Skeletal muscle satellite cell (primary cell): ENCODE measurements at regions not wholly inside any gene's neighbourhood (a gene's known extent, or its start where the extent isn't known, plus 50 kb on each side); places are given as distances from the start of the nearest gene placed in this dataset.

Source experiments
- H3K27me3 ChIP-seq: 2 replicates; pipeline ENCODE4 v1.7.0; 2013; ENCODE audit warnings: low read length; ENCODE audit not compliant: control insufficient read depth, insufficient read depth
- H3K36me3 ChIP-seq: 2 replicates; pipeline ENCODE4 v1.7.0; 2013; ENCODE audit warnings: mild to moderate bottlenecking, control low read depth, low read length; ENCODE audit not compliant: insufficient read depth
- H3K4me1 ChIP-seq: 2 replicates; pipeline ENCODE4 v1.7.0; 2013; ENCODE audit warnings: low read length; ENCODE audit not compliant: control insufficient read depth, insufficient read depth
- H3K4me2 ChIP-seq: 2 replicates; pipeline ENCODE4 v1.7.0; 2013; ENCODE audit warnings: mild to moderate bottlenecking, low read length
- H3K4me3 ChIP-seq: 2 replicates; pipeline ENCODE4 v1.7.0; 2013; ENCODE audit warnings: low read length
- H3K9ac ChIP-seq: 2 replicates; pipeline ENCODE4 v1.7.0; 2013; ENCODE audit warnings: mild to moderate bottlenecking, low read depth, low read length, moderate library complexity
- H3K9me3 ChIP-seq: replicated peaks from 2 replicates; pipeline ENCODE4 v1.7.0; 2013; ENCODE audit warnings: mild to moderate bottlenecking, control low read depth, low read length

DNA sequence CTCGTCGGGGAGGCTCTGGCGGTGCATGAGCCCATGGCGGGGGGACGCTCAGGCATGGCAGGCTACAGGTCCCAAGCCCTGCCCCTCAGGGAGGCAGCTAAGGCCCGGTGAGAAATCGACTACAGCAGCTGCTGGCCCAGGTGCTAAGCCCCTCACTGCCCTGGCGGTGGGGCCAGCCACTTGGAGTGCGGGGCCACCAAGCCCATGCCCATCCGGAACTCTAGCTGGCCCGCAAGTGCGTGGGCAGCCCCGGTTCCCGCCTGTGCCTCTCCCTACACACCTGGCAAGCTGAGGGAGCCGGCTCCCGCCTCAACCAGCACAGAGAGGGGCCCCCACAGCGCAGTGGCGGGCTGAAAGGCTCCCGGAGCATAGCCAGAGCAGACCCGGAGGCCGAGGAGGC lies 1896.9 kb upstream of the CDH6 start:
- Histone ChIP-seq H3K4me3 (no peak overlapping the region), H3K9me3 (peaks cover 3% of the 10 kb centered on the region), H3K36me3 (no peaks in the 10 kb centered on the region), H3K4me1 (no peaks in the 10 kb centered on the region), H3K27me3 (no peaks in the 10 kb centered on the region), H3K4me2 (no peak overlapping the region), H3K9ac (no peak overlapping the region)

DNA sequence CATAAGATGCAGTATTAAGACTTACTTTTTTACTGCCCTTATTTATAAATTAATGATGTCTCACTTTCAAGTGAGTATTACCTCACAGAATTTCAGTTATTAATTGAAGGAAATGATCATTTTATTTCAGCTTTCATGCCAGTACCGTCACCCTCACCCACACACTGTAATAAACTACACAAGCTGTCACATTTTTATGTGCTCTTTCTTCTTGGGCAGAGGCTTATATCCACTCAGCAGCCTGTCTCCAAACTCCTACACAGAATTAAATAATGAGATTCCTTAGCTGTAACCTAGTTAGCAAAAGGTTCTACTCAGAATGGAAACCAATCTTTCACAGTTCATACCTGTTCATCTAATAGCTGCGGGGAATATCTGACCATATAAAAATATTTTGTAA lies 1915.8 kb upstream of the CDH6 start:
- Histone ChIP-seq H3K36me3 (no peaks in the 10 kb centered on the region), H3K9ac (no peak overlapping the region), H3K4me2 (no peak overlapping the region), H3K27me3 (no peaks in the 10 kb centered on the region), H3K4me1 (no peaks in the 10 kb centered on the region), H3K9me3 (no peaks in the 10 kb centered on the region), H3K4me3 (no peak overlapping the region)

DNA sequence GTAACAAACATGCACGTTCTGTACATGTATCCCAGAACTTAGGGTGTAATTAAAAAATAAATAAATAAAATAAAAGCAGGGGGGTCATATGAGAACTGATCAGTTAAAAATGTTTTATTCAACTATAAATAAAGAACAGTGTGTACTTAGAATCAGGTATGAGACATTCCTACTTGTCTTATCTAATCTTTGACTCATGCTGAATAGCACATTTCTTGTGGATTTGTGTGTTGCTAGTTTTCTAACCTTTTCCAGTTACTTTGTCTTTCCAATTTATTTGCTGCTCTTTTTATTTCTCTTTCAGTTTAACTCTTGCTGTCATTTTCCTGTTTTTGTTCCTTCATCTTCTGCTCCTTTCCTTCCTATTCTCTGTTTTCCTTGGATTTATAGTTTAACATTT lies 1917.1 kb upstream of the CDH6 start:
- no peak overlapping the region for H3K4me3 ChIP-seq
- H3K27me3 ChIP-seq = no peaks in the 10 kb centered on the region
- no peak overlapping the region for H3K9ac ChIP-seq
- no peak overlapping the region for H3K4me2 ChIP-seq
- no peaks in the 10 kb centered on the region for H3K9me3 ChIP-seq
- no peaks in the 10 kb centered on the region for H3K36me3 ChIP-seq
- no peaks in the 10 kb centered on the region for H3K4me1 ChIP-seq

DNA sequence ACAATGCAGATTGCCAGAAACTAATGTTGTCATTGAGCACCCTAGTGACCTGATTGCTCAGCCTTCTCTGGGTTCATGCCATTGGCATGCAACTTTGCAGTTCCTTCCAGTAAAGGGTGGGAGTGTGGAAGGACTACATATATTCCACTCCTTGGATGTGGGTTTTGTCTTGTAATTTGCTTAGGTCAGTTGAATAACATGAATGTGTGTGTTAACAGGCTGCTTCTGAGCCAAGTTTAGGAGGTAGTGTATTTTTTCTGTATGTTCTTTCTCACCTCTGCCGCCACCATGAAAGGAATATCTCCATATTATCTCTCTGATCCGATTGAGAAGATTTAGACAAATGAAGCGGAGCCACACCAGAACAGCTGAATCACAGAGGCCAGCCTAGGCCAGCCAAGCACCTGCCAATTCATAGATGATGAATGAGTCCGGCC lies 1929.6 kb upstream of the CDH6 start:
- Histone ChIP-seq H3K4me3 (no peak overlapping the region), H3K9me3 (no peaks in the 10 kb centered on the region), H3K36me3 (no peaks in the 10 kb centered on the region), H3K4me2 (no peak overlapping the region), H3K27me3 (no peaks in the 10 kb centered on the region), H3K4me1 (no peaks in the 10 kb centered on the region), H3K9ac (no peak overlapping the region)

DNA sequence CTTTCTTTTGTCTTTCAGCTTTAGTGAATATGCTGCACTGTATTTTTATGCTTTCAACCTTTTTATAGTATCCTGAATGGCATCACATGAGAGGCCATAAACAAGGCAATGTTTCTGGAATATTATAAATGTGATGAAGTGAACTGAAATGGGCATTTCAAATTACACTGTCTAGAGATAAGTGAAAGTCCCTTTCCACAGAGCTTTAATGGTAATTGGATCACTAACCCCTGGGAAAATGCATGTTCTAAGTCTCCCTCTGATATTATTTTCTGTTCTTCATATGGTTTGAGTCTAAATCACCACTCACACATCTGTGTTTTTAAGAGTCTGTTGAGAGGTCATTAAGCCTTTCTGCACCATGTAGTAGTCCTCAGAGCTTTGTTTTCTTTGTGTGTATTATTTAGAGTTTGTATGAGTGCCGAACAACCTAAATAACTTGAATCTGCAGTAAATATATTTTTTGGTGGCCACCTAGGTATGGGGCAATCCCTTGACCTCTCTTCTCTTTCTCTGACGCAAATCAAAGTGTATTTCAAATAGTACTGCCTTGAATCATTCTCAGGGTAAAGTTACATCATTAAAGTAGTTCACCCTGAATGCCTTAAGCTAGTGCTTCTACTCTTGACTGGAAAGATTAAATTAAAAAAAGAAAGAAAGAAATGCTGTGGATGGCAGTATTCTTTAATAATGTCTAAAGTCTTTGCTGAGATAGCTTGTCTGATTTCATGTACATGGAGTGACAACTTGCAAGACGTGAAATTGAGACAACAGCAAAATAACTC lies 1931.0 kb upstream of the CDH6 start:
- no peak overlapping the region for H3K4me2 ChIP-seq

DNA sequence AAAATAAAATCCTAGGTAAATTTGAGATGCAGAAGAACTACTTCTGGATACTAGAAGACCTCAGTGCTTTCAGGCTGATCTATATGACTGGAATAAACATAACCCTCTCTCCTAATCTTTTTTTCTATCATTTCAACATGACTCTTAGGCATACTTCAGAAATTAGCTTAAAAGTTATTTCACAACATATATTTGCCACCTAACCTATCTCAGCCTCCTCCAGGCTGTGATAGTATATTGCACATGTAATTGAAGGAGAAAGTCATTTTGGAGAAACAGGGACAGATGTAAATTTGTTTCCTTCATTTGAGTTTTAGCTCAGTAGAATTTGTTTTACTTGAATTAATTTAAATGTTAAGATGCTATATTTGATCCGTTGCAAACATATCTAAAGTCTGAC lies 1932.3 kb upstream of the CDH6 start:
- H3K4me1 ChIP-seq = no peaks in the 10 kb centered on the region
- H3K4me3 ChIP-seq = no peak overlapping the region
- no peaks in the 10 kb centered on the region for H3K27me3 ChIP-seq
- H3K9ac ChIP-seq = no peak overlapping the region
- no peaks in the 10 kb centered on the region for H3K9me3 ChIP-seq
- no peaks in the 10 kb centered on the region for H3K36me3 ChIP-seq
- H3K4me2 ChIP-seq = no peak overlapping the region

More for the DNA sequence above, 1931.0 kb upstream of the CDH6 start:
- no peaks in the 10 kb centered on the region for H3K36me3 ChIP-seq
- H3K9ac ChIP-seq = no peak overlapping the region
- no peaks in the 10 kb centered on the region for H3K27me3 ChIP-seq
- no peaks in the 10 kb centered on the region for H3K4me1 ChIP-seq
- H3K4me3 ChIP-seq = no peak overlapping the region
- no peaks in the 10 kb centered on the region for H3K9me3 ChIP-seq

DNA sequence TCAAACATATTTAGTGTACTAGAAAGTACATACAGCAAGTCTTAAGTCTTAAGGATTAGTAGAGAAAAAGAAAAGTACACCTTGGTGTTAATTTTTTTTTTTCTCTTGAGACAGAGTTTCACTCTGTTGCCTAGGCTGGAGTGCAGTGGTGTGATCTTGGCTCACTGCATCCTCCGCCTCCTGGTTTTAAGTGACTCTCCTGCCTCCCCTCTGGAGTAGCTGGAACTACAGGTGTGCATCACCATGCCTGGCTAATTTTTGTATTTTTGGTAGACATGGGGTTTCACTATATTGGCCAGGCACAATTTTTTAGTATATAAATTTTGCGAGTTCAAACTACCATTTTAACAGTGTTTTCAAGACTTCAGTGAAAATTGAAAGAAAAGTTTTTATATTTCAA lies 1941.1 kb upstream of the CDH6 start:
- Histone ChIP-seq H3K9me3 (no peaks in the 10 kb centered on the region), H3K4me1 (no peaks in the 10 kb centered on the region), H3K4me3 (no peak overlapping the region), H3K27me3 (no peaks in the 10 kb centered on the region), H3K4me2 (no peak overlapping the region), H3K36me3 (no peaks in the 10 kb centered on the region), H3K9ac (no peak overlapping the region)

DNA sequence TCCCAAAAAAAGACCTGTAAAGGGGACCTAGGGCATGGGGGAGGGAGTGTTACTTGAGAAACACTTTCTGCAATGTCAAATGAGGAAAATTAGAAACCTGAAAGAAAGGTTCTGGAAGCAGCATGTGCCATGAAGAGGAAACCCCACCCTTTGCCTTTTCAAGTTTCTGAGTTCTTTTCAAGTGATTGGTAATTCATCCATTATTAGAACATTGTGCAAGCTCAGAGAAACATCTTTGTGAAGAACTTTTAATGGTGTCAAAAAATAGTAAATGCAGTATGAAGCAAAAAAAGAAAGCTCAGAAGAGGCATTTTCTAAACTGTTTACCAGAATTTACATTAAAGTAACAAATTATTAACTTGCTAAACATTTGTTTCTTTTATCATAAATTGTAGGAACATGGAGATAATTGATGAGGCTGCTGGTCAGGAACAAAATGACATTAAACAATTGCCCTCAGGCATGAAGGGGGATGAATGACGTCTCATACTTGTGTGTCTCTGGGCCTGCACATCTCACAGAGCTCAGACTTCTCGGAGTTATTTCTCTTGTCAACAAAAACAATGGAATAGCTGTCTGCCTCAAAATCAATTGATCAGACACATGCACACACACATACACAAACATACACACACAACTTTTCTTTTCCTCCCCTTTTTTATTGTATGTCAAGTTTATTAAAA lies 1946.0 kb upstream of the CDH6 start:
- Histone ChIP-seq H3K36me3 (no peaks in the 10 kb centered on the region), H3K9ac (no peak overlapping the region), H3K9me3 (no peaks in the 10 kb centered on the region), H3K4me3 (no peak overlapping the region), H3K27me3 (no peaks in the 10 kb centered on the region), H3K4me1 (no peaks in the 10 kb centered on the region), H3K4me2 (no peak overlapping the region)

DNA sequence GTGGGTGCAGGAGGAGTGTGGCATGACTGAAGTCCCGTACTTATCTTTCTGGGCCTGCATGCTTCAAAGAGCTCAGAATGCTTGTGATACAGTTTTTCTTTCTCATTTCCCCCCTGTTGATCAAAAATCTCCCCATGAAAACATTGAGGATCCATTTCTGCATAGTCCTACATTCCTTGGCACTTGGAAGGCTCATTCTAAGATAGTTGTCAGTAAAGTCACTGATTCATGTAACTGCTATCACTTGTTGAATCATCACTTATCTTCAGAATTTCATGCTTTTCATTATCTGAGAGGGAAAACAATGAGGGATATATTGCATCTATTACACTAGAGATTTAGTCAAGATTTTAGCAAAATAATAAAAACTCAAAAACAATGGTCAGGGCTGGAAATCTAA lies 1953.1 kb upstream of the CDH6 start:
- no peaks in the 10 kb centered on the region for H3K36me3 ChIP-seq
- H3K4me1 ChIP-seq = no peaks in the 10 kb centered on the region
- no peak overlapping the region for H3K4me3 ChIP-seq
- no peak overlapping the region for H3K4me2 ChIP-seq
- H3K9ac ChIP-seq = no peak overlapping the region
- H3K27me3 ChIP-seq = no peaks in the 10 kb centered on the region
- H3K9me3 ChIP-seq = no peaks in the 10 kb centered on the region

DNA sequence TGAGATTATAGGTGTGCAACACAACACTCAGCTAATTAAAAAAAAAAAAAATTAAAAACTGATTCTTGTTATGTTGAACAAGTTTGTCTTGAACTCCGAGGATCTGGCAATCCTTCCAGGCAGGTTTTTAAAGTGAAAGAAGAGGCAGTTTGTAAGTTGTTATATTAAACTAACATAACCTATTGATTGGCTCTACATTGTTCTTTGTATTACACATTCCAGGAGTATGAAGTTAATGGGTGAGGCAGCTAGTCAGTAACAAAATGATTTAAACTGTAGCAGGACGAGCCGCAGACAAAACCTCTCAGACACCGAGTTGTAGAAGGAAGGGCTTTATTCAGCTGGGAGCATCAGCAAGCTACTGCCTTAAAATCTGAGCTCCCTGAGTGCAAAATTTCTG lies 1953.9 kb upstream of the CDH6 start:
- Histone ChIP-seq H3K9me3 (peaks cover 3% of the 10 kb centered on the region), H3K36me3 (no peaks in the 10 kb centered on the region), H3K4me2 (no peak overlapping the region), H3K9ac (no peak overlapping the region), H3K4me3 (no peak overlapping the region), H3K27me3 (no peaks in the 10 kb centered on the region), H3K4me1 (no peaks in the 10 kb centered on the region)

DNA sequence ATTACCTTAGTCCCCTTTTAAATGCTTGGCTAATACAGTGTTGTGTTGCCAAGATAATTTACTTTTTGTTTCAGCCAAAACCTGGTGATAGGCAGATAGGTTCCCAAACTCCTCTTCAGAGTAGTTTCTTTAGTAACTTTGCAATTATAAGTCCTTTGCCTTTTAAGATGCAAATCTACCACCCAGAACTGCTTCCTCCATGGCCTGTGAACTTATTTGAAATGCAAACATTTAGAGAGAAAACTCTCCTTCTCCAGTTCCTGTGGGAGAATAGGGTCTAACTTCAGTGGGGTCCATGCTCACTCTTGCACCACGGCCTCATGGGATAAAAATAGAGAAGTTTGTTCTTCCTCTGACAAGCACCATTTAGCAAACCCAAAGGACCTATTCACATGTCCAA lies 1955.4 kb upstream of the CDH6 start:
- Histone ChIP-seq H3K36me3 (no peaks in the 10 kb centered on the region), H3K4me1 (no peaks in the 10 kb centered on the region), H3K9me3 (peaks cover 3% of the 10 kb centered on the region), H3K4me2 (no peak overlapping the region), H3K27me3 (no peaks in the 10 kb centered on the region), H3K4me3 (no peak overlapping the region), H3K9ac (no peak overlapping the region)

DNA sequence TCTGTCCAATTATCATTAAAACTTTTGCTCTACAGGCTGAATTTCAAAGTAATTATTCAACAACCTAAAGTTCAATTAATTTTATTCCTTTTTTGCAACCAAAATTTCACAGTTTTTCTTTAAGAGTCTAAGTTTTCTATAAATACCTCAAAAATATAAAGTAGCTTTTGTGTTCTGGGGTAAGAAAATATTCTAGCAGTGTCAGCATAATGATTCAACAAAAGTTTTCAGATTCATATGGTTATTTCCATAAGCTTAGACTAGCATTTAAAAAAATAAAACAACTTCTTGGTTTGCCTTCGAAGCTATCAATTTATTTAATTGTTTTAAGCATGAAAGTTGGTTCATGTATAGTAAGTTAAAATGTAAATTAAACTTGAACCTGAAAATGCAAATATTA lies 1962.3 kb upstream of the CDH6 start:
- H3K36me3 ChIP-seq = no peaks in the 10 kb centered on the region
- no peak overlapping the region for H3K4me2 ChIP-seq
- H3K4me3 ChIP-seq = no peak overlapping the region
- no peaks in the 10 kb centered on the region for H3K4me1 ChIP-seq
- no peaks in the 10 kb centered on the region for H3K27me3 ChIP-seq
- no peak overlapping the region for H3K9ac ChIP-seq
- H3K9me3 ChIP-seq = peaks cover 3% of the 10 kb centered on the region
